ENCODE measurements at regions not wholly inside any gene's neighbourhood (a gene's known extent, or its start where the extent isn't known, plus 50 kb on each side); places are given as distances from the start of the nearest gene placed in this dataset.

DNA sequence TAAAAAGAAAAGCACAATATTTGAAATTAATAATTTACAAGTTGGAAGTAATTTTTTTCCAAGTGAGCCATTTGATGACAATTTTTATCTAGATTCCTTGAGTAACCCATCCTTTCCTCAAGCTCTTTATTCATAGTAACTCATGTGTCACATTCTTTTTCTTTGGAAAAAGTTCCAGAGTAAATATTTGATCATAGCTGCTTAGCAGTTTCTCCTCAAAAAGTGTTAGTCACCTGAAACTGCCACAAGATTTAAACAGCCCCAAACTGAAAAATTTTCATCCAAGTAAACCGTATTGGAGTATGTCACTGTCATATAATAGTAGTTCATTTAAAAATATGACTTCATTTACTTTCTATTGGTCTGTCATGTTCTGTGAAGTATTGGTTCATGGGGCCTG, 94.6 kb upstream of the CASK start:
- TF ChIP-seq, protein P1, sequence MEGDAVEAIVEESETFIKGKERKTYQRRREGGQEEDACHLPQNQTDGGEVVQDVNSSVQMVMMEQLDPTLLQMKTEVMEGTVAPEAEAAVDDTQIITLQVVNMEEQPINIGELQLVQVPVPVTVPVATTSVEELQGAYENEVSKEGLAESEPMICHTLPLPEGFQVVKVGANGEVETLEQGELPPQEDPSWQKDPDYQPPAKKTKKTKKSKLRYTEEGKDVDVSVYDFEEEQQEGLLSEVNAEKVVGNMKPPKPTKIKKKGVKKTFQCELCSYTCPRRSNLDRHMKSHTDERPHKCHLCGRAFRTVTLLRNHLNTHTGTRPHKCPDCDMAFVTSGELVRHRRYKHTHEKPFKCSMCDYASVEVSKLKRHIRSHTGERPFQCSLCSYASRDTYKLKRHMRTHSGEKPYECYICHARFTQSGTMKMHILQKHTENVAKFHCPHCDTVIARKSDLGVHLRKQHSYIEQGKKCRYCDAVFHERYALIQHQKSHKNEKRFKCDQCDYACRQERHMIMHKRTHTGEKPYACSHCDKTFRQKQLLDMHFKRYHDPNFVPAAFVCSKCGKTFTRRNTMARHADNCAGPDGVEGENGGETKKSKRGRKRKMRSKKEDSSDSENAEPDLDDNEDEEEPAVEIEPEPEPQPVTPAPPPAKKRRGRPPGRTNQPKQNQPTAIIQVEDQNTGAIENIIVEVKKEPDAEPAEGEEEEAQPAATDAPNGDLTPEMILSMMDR (IDR thresholded peaks at IDR 0.05), result no peak
- no peak for TF ChIP-seq EP300 (IDR thresholded peaks at IDR 0.05)

Measured in sigmoid colon (tissue), 4 donors.